ENCODE measurements at regions not wholly inside any gene's neighbourhood (a gene's known extent, or its start where the extent isn't known, plus 50 kb on each side); places are given as distances from the start of the nearest gene placed in this dataset.

DNA sequence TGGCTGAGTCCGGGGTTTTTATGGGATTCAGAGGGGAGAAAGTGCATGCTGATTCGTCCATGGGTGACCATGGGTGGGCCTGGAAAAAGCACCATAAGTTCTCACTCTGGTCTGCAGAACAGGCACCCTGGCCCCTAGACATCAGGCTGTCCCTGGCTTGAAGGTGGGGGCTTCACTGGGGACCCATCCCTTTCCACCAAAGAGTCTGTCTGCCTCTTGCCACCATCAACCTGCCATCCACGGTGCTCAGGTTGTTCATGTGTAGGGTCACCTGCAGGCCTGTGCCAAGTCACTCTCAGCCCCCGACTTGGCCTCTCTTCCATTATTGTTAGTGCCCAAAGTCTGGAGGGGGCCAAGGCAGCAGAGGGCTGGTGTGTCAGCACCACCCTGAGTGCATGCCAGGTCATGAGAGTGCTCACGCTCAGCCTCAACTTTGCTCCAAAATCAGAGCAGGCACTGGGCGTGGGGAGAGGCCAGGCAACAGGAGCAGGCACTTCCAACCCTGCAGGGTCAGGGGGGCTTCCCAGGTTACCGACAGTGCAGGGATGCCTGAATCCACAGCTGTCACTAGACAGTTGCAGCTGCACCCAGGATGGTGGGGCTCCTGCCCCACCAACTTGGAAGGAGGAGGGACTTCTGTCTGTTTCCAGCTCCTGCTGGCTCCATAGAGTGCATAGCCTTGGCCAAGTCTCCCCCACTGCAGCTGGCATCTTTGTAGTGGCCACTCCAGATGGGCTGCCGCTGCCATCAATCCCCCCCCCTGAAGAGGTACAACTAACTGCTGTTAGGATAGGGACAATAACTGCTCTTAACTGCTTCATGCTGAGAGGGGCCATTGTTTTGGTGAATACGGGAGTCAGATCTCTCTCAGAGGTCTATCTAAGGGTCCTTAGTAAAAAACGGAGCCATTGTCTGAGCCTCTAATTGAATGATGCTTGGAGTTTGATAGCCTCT, 209.3 kb downstream of the AKAIN1 start:
- no peak for DNase-seq (ENCODE audit: low spot score)
- H3K27me3 ChIP-seq (replicated peaks; ENCODE audit: insufficient read depth, low read depth, low read length, poor library complexity): peaks cover 62% of the 10 kb centered on the region
- CTCF ChIA-PET: no interaction called here
- TF ChIP-seq, protein P1, sequence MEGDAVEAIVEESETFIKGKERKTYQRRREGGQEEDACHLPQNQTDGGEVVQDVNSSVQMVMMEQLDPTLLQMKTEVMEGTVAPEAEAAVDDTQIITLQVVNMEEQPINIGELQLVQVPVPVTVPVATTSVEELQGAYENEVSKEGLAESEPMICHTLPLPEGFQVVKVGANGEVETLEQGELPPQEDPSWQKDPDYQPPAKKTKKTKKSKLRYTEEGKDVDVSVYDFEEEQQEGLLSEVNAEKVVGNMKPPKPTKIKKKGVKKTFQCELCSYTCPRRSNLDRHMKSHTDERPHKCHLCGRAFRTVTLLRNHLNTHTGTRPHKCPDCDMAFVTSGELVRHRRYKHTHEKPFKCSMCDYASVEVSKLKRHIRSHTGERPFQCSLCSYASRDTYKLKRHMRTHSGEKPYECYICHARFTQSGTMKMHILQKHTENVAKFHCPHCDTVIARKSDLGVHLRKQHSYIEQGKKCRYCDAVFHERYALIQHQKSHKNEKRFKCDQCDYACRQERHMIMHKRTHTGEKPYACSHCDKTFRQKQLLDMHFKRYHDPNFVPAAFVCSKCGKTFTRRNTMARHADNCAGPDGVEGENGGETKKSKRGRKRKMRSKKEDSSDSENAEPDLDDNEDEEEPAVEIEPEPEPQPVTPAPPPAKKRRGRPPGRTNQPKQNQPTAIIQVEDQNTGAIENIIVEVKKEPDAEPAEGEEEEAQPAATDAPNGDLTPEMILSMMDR (conservative IDR thresholded peaks at IDR 0.05; ENCODE audit: low read depth, low read length): no peak
- no peak for TF ChIP-seq EZH2 (IDR thresholded peaks at IDR 0.05; ENCODE audit: borderline replicate concordance, low read depth, low read length, poor library complexity, severe bottlenecking)
- H3K36me3 ChIP-seq (ENCODE audit: insufficient read depth, low read length, poor library complexity, severe bottlenecking): no peaks in the 10 kb centered on the region
- H3K4me1 ChIP-seq (ENCODE audit: insufficient read depth, low read length, poor library complexity, severe bottlenecking): no peaks in the 10 kb centered on the region
- H3K4me3 ChIP-seq (ENCODE audit: low read depth, low read length, poor library complexity, severe bottlenecking): no peak overlapping the region
- POLR2A ChIA-PET (ENCODE audit: low non-redundant PET): no interaction called here
- no peak overlapping the region for H3K27ac ChIP-seq (ENCODE audit: low read depth, low read length, poor library complexity, severe bottlenecking)
- intact Hi-C loops (cut with micrococcal nuclease; ENCODE audit: unreplicated experiment): no loop called here
- H3K9me3 ChIP-seq (ENCODE audit: low read depth, low read length, poor library complexity, severe bottlenecking): no peaks in the 10 kb centered on the region
- no TSS peak for BruUV-seq (replicated peaks)

DNA sequence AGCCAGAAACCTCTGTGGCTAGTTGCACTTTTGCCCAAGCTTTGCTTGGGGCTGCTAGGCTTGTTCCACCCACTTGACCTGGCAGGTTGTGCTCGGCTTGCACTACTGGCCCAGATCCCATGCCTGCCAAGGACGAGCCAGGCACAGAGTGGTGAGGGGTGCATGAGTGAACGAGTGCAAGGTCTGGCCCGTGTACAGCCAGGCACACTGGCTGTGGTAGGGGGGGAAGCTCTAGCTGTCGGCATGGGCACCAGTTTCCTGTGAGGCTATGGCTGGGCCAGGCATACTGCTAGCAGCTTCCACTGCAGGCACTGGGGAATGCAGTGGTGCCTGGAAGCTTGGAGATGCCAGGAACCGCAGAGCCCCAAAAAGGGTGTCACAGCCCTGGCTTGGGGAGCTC, 210.4 kb downstream of the AKAIN1 start:
- POLR2A ChIA-PET (ENCODE audit: low non-redundant PET): no interaction called here
- Histone ChIP-seq H3K27me3 (replicated peaks; ENCODE audit: insufficient read depth, low read depth, low read length, poor library complexity) (peaks cover 68% of the 10 kb centered on the region), H3K9me3 (ENCODE audit: low read depth, low read length, poor library complexity, severe bottlenecking) (no peaks in the 10 kb centered on the region), H3K4me1 (ENCODE audit: insufficient read depth, low read length, poor library complexity, severe bottlenecking) (no peaks in the 10 kb centered on the region), H3K4me3 (ENCODE audit: low read depth, low read length, poor library complexity, severe bottlenecking) (no peak overlapping the region), H3K36me3 (ENCODE audit: insufficient read depth, low read length, poor library complexity, severe bottlenecking) (no peaks in the 10 kb centered on the region), H3K27ac (ENCODE audit: low read depth, low read length, poor library complexity, severe bottlenecking) (no peak overlapping the region)
- CTCF ChIA-PET: no interaction called here
- intact Hi-C loops (cut with micrococcal nuclease; ENCODE audit: unreplicated experiment): no loop called here
- DNase-seq (ENCODE audit: low spot score): no peak
- no TSS peak for BruUV-seq (replicated peaks)
- TF ChIP-seq, protein P1 (conservative IDR thresholded peaks at IDR 0.05; ENCODE audit: low read depth, low read length): no peak
- TF ChIP-seq EZH2 (IDR thresholded peaks at IDR 0.05; ENCODE audit: borderline replicate concordance, low read depth, low read length, poor library complexity, severe bottlenecking): no peak

DNA sequence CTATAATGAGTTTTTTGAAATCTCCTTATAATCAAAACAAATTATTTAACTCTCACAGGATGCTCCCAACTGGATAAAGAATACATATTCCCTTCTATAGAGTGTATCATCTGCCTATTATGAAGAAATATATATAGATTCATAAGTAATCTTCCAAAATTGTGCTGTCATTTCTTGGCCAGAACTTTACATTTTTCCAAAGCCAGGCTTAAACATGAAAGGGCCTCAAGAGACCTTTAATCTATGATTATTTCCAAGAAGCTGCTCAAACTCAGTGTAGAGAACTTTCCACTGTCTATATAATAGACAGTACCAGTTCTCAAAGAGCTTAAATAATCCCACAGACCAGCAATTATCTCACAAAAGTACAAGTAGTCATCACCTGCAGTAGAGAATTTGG, 211.0 kb downstream of the AKAIN1 start:
- Histone ChIP-seq H3K4me1 (ENCODE audit: insufficient read depth, low read length, poor library complexity, severe bottlenecking) (no peaks in the 10 kb centered on the region), H3K36me3 (ENCODE audit: insufficient read depth, low read length, poor library complexity, severe bottlenecking) (no peaks in the 10 kb centered on the region), H3K4me3 (ENCODE audit: low read depth, low read length, poor library complexity, severe bottlenecking) (no peak overlapping the region), H3K27ac (ENCODE audit: low read depth, low read length, poor library complexity, severe bottlenecking) (no peak overlapping the region), H3K9me3 (ENCODE audit: low read depth, low read length, poor library complexity, severe bottlenecking) (no peaks in the 10 kb centered on the region), H3K27me3 (replicated peaks; ENCODE audit: insufficient read depth, low read depth, low read length, poor library complexity) (peaks cover 72% of the 10 kb centered on the region)
- no TSS peak for BruUV-seq (replicated peaks)
- ChIA-PET CTCF (no interaction called here), POLR2A (ENCODE audit: low non-redundant PET) (no interaction called here)
- intact Hi-C loops (cut with micrococcal nuclease; ENCODE audit: unreplicated experiment): no loop called here
- TF ChIP-seq, protein P1 (conservative IDR thresholded peaks at IDR 0.05; ENCODE audit: low read depth, low read length): no peak
- no peak for DNase-seq (ENCODE audit: low spot score)
